ENCODE measurements at regions not wholly inside any gene's neighbourhood (a gene's known extent, or its start where the extent isn't known, plus 50 kb on each side); places are given as distances from the start of the nearest gene placed in this dataset.

GRCh38 chr10:105579112-105579511, 938.0 kb downstream of the SORCS3 start:
- TF ChIP-seq POLR2A (IDR thresholded peaks at IDR 0.05): no peak
- no peak for TF ChIP-seq CTCF (IDR thresholded peaks at IDR 0.05)
- TF ChIP-seq POLR2AphosphoS5 (IDR thresholded peaks at IDR 0.05): no peak
